ENCODE measurements at regions not wholly inside any gene's neighbourhood (a gene's known extent, or its start where the extent isn't known, plus 50 kb on each side); places are given as distances from the start of the nearest gene placed in this dataset.

- Histone ChIP-seq H2AK5ac (ENCODE audit: insufficient read length, low read length) (no peak overlapping the region), H2BK5ac (ENCODE audit: insufficient read length, low read length) (no peak overlapping the region), H3K4ac (ENCODE audit: low read depth, low read length) (no peak overlapping the region), H3K9me3 (ENCODE audit: control insufficient read depth, low read depth, low read length) (no peaks in the 10 kb centered on the region), H2BK15ac (ENCODE audit: low read depth, low read length) (no peak overlapping the region), H4K20me1 (ENCODE audit: control insufficient read depth, insufficient read depth, insufficient read length) (no peaks in the 10 kb centered on the region), H4K5ac (ENCODE audit: insufficient read length, low read depth, low read length) (no peak overlapping the region), H3K79me2 (ENCODE audit: insufficient read depth, low read length) (no peaks in the 10 kb centered on the region), H3K14ac (ENCODE audit: insufficient read depth, low read length) (no peak overlapping the region), H3K23me2 (ENCODE audit: insufficient read length, low read depth, low read length, poor library complexity, severe bottlenecking) (no peaks in the 10 kb centered on the region), H4K8ac (replicated peaks; ENCODE audit: insufficient read length, low read depth, low read length) (no peak overlapping the region), H3K23ac (ENCODE audit: insufficient read length, low read depth, low read length) (no peak overlapping the region), H2BK20ac (ENCODE audit: low read depth, low read length, poor library complexity, severe bottlenecking) (no peak overlapping the region), H3K27me3 (ENCODE audit: insufficient read depth, low read length) (no peaks in the 10 kb centered on the region), H3K79me1 (ENCODE audit: insufficient read depth, low read depth, low read length, poor library complexity, severe bottlenecking) (no peaks in the 10 kb centered on the region), H4K91ac (ENCODE audit: insufficient read length, low read depth, low read length) (no peak overlapping the region), H2BK120ac (ENCODE audit: low read depth, low read length, poor library complexity, severe bottlenecking) (no peak overlapping the region), H3T11ph (ENCODE audit: low read length) (no peak overlapping the region), H3K9ac (ENCODE audit: extremely low read depth, insufficient read length, low read length) (no peak overlapping the region), H3K4me1 (ENCODE audit: insufficient read depth, low read length) (no peaks in the 10 kb centered on the region), H3K18ac (ENCODE audit: insufficient read length, low read depth, low read length) (no peak overlapping the region), H3K27ac (ENCODE audit: insufficient read length, low read depth, low read length) (no peak overlapping the region), H3K56ac (ENCODE audit: insufficient read length, low read depth, low read length) (no peak overlapping the region), H2AFZ (ENCODE audit: low read length) (no peak overlapping the region), H3K4me2 (ENCODE audit: insufficient read depth, insufficient read length, low read length) (no peak overlapping the region), H2BK12ac (ENCODE audit: insufficient read length, low read depth, low read length) (no peak overlapping the region)
- Mint-ChIP-seq H3K4me1 (no peaks in the 10 kb centered on the region), H3K27ac (no peak overlapping the region; a peak in 1 of 7 replicates), H3K9me3 (peaks cover 17% of the 10 kb centered on the region in 2 experiments), H3K36me3 (ENCODE audit: insufficient read depth in 1 of 3, low read depth in 3 of 3) (peaks cover 0 to 20% (median 13%) of the 10 kb centered on the region in 3 experiments; a peak in 6 of 7 replicates), H3K4me3 (no peak overlapping the region), H3K27me3 (ENCODE audit: low read depth) (no peaks in the 10 kb centered on the region)
- no peak for TF ChIP-seq CTCF (conservative IDR thresholded peaks at IDR 0.05)
- DNase-seq = no peak
Observed at GRCh38 chr5:107092695-107093094, 578.0 kb downstream of the EFNA5 start.
